ENCODE measurements at regions not wholly inside any gene's neighbourhood (a gene's known extent, or its start where the extent isn't known, plus 50 kb on each side); places are given as distances from the start of the nearest gene placed in this dataset.

- no peak for DNase-seq (ENCODE audit: low read depth)
- TF ChIP-seq CTCF (IDR thresholded peaks at IDR 0.05; ENCODE audit: control insufficient read depth, insufficient read depth, low read depth, low read length, missing control alignments): no peak
- no peak overlapping the region for H3K4me3 ChIP-seq (ENCODE audit: control insufficient read depth, low read depth, low read length)
These were observed 360.5 kb upstream of the API5 start for GRCh38 chr11:42951266-42951665.

GRCh38 chr11:42957831-42958230 is 354.0 kb upstream of the API5 start:
- TF ChIP-seq CTCF (IDR thresholded peaks at IDR 0.05; ENCODE audit: control insufficient read depth, insufficient read depth, low read depth, low read length, missing control alignments): no peak
- no peak for DNase-seq (ENCODE audit: low read depth)
- H3K4me3 ChIP-seq (ENCODE audit: control insufficient read depth, low read depth, low read length): no peak overlapping the region

- TF ChIP-seq CTCF (IDR thresholded peaks at IDR 0.05; ENCODE audit: control insufficient read depth, insufficient read depth, low read depth, low read length, missing control alignments): no peak
- H3K4me3 ChIP-seq (ENCODE audit: control insufficient read depth, low read depth, low read length): no peak overlapping the region
- no peak for DNase-seq (ENCODE audit: low read depth)
These were observed 353.2 kb upstream of the API5 start for GRCh38 chr11:42958635-42959034.

GRCh38 chr11:42960521-42961088 is 351.2 kb upstream of the API5 start:
- TF ChIP-seq CTCF (IDR thresholded peaks at IDR 0.05; ENCODE audit: control insufficient read depth, insufficient read depth, low read depth, low read length, missing control alignments): no peak
- no peak for DNase-seq (ENCODE audit: low read depth)
- H3K4me3 ChIP-seq (ENCODE audit: control insufficient read depth, low read depth, low read length): no peak overlapping the region

GRCh38 chr11:42967653-42968052 is 344.1 kb upstream of the API5 start:
- no peak overlapping the region for H3K4me3 ChIP-seq (ENCODE audit: control insufficient read depth, low read depth, low read length)
- no peak for DNase-seq (ENCODE audit: low read depth)
- TF ChIP-seq CTCF (IDR thresholded peaks at IDR 0.05; ENCODE audit: control insufficient read depth, insufficient read depth, low read depth, low read length, missing control alignments): no peak

GRCh38 chr11:42972741-42973140 is 339.1 kb upstream of the API5 start:
- no peak for TF ChIP-seq CTCF (IDR thresholded peaks at IDR 0.05; ENCODE audit: control insufficient read depth, insufficient read depth, low read depth, low read length, missing control alignments)
- no peak for DNase-seq (ENCODE audit: low read depth)
- H3K4me3 ChIP-seq (ENCODE audit: control insufficient read depth, low read depth, low read length): no peak overlapping the region

All from AG09309 (cell line).